Subcutaneous abdominal adipose tissue (tissue), 5 donors: ENCODE measurements at regions not wholly inside any gene's neighbourhood (a gene's known extent, or its start where the extent isn't known, plus 50 kb on each side); places are given as distances from the start of the nearest gene placed in this dataset.

Experiments
- H3K27ac ChIP-seq: one replicate; pipeline ENCODE4 v1.7.0; 2013; ENCODE audit warnings: low read depth, mild to moderate bottlenecking, inconsistent platforms, low read length, moderate library complexity
- H3K27me3 ChIP-seq, 5 donors: one replicate each; pipeline ENCODE4 v1.7.0; 2013; ENCODE audit warnings: low read length in 5 of 5, inconsistent platforms in 1 of 5; ENCODE audit not compliant: control insufficient read depth in 5 of 5, insufficient read depth in 4 of 5
- H3K36me3 ChIP-seq, 5 donors: one replicate each; pipeline ENCODE4 v1.7.0; 2013; ENCODE audit warnings: low read length in 5 of 5; ENCODE audit not compliant: control insufficient read depth in 5 of 5, insufficient read depth in 5 of 5
- H3K4me1 ChIP-seq, 5 donors: one replicate each; pipeline ENCODE4 v1.7.0; 2013; ENCODE audit warnings: low read length in 5 of 5, mild to moderate bottlenecking in 3 of 5, moderate library complexity in 1 of 5; ENCODE audit not compliant: control insufficient read depth in 5 of 5, insufficient read depth in 5 of 5
- H3K4me3 ChIP-seq, 5 donors: one replicate each; pipeline ENCODE4 v1.7.0; 2013; ENCODE audit warnings: low read length in 5 of 5, low read depth in 1 of 5
- H3K9ac ChIP-seq, 5 donors: one replicate each; pipeline ENCODE4 v1.7.0; 2013; ENCODE audit warnings: low read length in 5 of 5, mild to moderate bottlenecking in 4 of 5, moderate library complexity in 3 of 5
- H3K9me3 ChIP-seq, 5 donors: one replicate each; pipeline ENCODE4 v1.7.0; 2013; ENCODE audit warnings: low read length in 5 of 5; ENCODE audit not compliant: control insufficient read depth in 5 of 5
- donor health status: healthy.
- donor health status: healthy.
- donor health status: healthy.
- donor health status: healthy.
- donor health status: healthy.

DNA sequence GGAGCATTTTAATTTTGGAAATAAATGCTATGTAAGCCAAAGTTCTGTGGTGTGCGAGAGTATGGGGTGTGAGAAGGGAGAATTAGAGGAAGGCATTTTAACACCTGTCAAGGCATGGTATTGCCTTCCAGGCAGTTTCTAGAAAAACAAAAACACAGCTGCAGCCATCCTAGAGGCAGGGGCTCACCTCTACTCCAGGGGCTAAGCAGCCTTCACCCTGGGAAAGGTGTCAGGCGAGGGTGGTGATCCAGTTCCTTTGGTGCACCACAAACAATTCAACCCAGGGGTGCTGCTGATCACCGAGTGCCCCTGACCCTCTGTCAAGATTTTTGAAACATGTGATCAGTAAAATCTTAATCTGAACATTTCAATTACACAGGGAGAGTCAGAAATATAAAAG lies 59.2 kb upstream of the GPR26 start:
- H3K9me3 ChIP-seq = peaks cover 0 to 2% (median 0%) of the 10 kb centered on the region in 5 donors
- no peak overlapping the region for H3K9ac ChIP-seq
- no peak overlapping the region for H3K4me3 ChIP-seq
- H3K36me3 ChIP-seq = no peaks in the 10 kb centered on the region
- no peak overlapping the region for H3K27ac ChIP-seq
- H3K4me1 ChIP-seq = no peaks in the 10 kb centered on the region
- peaks cover 3 to 10% (median 4%) of the 10 kb centered on the region in 5 donors for H3K27me3 ChIP-seq

DNA sequence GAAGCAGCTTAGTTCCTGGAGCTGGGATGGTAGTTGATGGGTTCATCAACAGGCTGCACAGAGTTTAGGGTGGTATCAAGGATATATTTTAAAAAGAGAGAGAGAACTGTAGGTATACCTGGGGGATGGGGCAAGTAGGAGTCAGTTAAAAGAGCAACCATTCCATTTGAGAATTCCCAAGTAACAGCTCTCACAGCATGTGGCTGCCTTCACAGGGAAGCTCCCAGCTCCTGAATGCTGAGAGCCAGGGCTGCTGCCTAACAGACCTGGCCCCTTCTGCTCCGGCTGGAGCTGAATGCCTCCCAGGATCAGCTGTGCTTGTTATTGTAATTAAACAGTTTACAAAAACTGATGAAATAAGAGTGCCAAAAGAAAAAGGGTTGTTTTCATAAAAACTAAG lies 58.8 kb upstream of the GPR26 start:
- Histone ChIP-seq H3K4me3 (no peak overlapping the region), H3K9me3 (peaks cover 0 to 2% (median 0%) of the 10 kb centered on the region in 5 donors), H3K36me3 (no peaks in the 10 kb centered on the region), H3K27me3 (peaks cover 3 to 12% (median 4%) of the 10 kb centered on the region in 5 donors), H3K4me1 (no peaks in the 10 kb centered on the region), H3K9ac (no peak overlapping the region), H3K27ac (no peak overlapping the region)

DNA sequence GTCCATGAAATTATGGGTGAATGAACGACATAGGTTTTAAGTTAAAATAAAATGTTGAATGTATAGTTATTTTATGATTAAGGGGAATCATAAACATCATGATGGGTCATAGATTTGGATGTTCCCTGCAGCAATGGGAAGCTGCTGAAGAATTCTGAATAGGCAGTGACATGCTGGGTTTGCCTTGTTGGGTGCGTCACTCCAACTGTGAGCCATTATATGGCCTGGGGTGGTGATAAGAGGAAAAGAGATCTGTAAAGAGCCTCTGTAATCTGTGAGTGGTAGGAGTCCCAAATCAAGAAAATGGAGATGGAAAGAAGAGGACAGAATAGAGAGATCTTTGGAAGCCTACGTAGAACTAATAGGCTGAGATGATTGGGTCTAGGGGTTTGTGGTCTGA lies 58.1 kb upstream of the GPR26 start:
- Histone ChIP-seq H3K9ac (no peak overlapping the region), H3K4me3 (no peak overlapping the region), H3K36me3 (no peaks in the 10 kb centered on the region), H3K4me1 (no peaks in the 10 kb centered on the region), H3K9me3 (no peaks in the 10 kb centered on the region), H3K27ac (no peak overlapping the region), H3K27me3 (peaks cover 2 to 12% (median 3%) of the 10 kb centered on the region in 5 donors)

DNA sequence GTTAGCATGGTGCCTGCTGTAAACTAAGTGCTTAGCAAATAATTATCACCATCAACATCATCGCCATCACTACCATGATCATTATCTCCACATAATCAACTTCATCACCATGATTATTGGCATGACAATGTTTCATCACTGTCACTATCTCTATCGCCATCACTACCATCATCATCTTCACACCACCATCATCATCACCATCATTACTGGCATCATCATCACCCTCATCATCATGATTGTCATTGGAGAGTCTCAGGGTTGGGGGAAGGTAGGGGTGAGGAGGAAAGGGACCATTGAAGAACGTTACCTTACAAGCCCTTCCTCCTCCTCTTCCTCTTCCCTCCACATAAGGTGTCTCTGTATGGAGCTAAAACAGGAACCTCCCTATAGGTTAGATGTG lies 54.9 kb upstream of the GPR26 start:
- H3K27ac ChIP-seq = no peak overlapping the region
- H3K4me1 ChIP-seq = no peaks in the 10 kb centered on the region
- no peak overlapping the region for H3K9ac ChIP-seq
- peaks cover 0 to 9% (median 3%) of the 10 kb centered on the region in 5 donors for H3K27me3 ChIP-seq
- H3K9me3 ChIP-seq = peaks cover 0 to 4% (median 0%) of the 10 kb centered on the region in 5 donors
- no peaks in the 10 kb centered on the region for H3K36me3 ChIP-seq
- H3K4me3 ChIP-seq = no peak overlapping the region

- Histone ChIP-seq H3K27ac (no peak overlapping the region), H3K36me3 (no peaks in the 10 kb centered on the region), H3K4me1 (no peaks in the 10 kb centered on the region), H3K9ac (no peak overlapping the region), H3K4me3 (no peak overlapping the region), H3K9me3 (peaks cover 0 to 4% (median 0%) of the 10 kb centered on the region in 5 donors), H3K27me3 (peaks cover 0 to 8% (median 3%) of the 10 kb centered on the region in 5 donors)
Measured at GRCh38 chr10:123611876-123612275, 54.3 kb upstream of the GPR26 start.

- Histone ChIP-seq H3K9me3 (peaks cover 0 to 4% (median 0%) of the 10 kb centered on the region in 5 donors), H3K27me3 (peaks cover 0 to 8% (median 3%) of the 10 kb centered on the region in 5 donors), H3K4me1 (no peaks in the 10 kb centered on the region), H3K36me3 (no peaks in the 10 kb centered on the region), H3K4me3 (no peak overlapping the region), H3K9ac (no peak overlapping the region), H3K27ac (no peak overlapping the region)
Measured at GRCh38 chr10:123613346-123613850, 52.8 kb upstream of the GPR26 start.

DNA sequence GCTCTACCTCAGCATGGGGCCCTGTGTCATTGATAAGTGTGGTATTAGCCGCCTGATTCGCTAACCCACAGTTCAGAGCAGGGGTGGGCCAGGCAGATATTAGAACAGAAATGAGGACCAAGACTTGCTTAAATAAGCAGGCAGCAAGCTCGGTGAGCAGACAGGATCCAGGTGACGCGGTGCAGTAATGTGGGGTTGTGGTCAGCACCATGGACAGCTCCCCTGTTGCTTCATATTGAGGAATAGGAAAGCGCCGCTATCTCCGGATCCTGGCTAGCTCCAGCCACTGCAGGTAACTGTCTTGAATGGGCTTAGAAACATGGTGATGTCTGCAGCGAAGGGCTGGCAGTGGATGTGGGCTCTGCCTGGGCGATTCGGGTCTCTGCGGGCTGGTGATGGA lies 51.3 kb upstream of the GPR26 start:
- Histone ChIP-seq H3K36me3 (no peaks in the 10 kb centered on the region), H3K27ac (no peak overlapping the region), H3K9ac (no peak overlapping the region), H3K4me3 (no peak overlapping the region), H3K9me3 (peaks cover 0 to 4% (median 0%) of the 10 kb centered on the region in 5 donors), H3K27me3 (peaks cover 0 to 8% (median 3%) of the 10 kb centered on the region in 5 donors), H3K4me1 (no peaks in the 10 kb centered on the region)
